Gastrocnemius medialis (tissue), 4 donors: ENCODE measurements at regions not wholly inside any gene's neighbourhood (a gene's known extent, or its start where the extent isn't known, plus 50 kb on each side); places are given as distances from the start of the nearest gene placed in this dataset.

ENCODE experiments used
- ATAC-seq, 2 donors: fragments of 150-250 bp; one replicate each; pipeline ENCODE4 v1.9.1; 2016
- DNase-seq, 2 donors: peaks; one replicate each; pipeline ENCODE4 v3.0.0-alpha.2; 2019
- H3K27ac ChIP-seq, 4 donors: fragments of 200-600 bp; sonication (generic); 1 replicate in 1 of 4; 2 replicates in 3 of 4; pipeline ENCODE4 v1.5.1; 2016 to 2018; ENCODE audit warnings: mild to moderate bottlenecking in 2 of 4, moderate library complexity in 1 of 4
- H3K27me3 ChIP-seq, 3 donors: fragments of 200-600 bp; sonication (generic) in 2 of 3; 1 replicate in 1 of 3; 2 replicates in 2 of 3; pipeline versions ENCODE4 v1.5.1 to v1.6.0; 2016 to 2019; ENCODE audit warnings: mild to moderate bottlenecking in 1 of 3, moderate library complexity in 1 of 3
- H3K36me3 ChIP-seq, 2 donors: fragments of 200-600 bp; sonication (generic) in 1 of 2; one replicate each; pipeline ENCODE4 v1.5.1; 2017 to 2018
- H3K4me1 ChIP-seq, 2 donors: fragments of 200-600 bp; sonication (generic) in 1 of 2; one replicate each; pipeline ENCODE4 v1.5.1; 2016 to 2017; ENCODE audit warnings: mild to moderate bottlenecking in 2 of 2
- H3K4me3 ChIP-seq, 4 donors: fragments of 200-600 bp; sonication (generic) in 3 of 4; 1 replicate in 1 of 4; 2 replicates in 3 of 4; pipeline ENCODE4 v1.5.1; 2016 to 2019; ENCODE audit warnings: mild to moderate bottlenecking in 2 of 4
- H3K9me3 ChIP-seq, 3 donors: fragments of 200-600 bp; sonication (generic) in 2 of 3; 1 replicate in 1 of 3; 2 replicates in 2 of 3; pipeline ENCODE4 v1.5.1; 2016 to 2019
- CTCF ChIP-seq, 5 experiments: fragments of 450-650 bp in 3 of 5; fragments of 200-600 bp in 2 of 5; sonication (generic) in 2 of 5; IDR thresholded peaks in 4 of 5; conservative IDR thresholded peaks in 1 of 5; 1 replicate in 4 of 5; 2 replicates in 1 of 5; pipeline ENCODE4 v1.5.1; 2016 to 2019; ENCODE audit warnings: antibody characterized with exemption in 5 of 5, mild to moderate bottlenecking in 3 of 5, moderate library complexity in 3 of 5
- POLR2A ChIP-seq, 2 donors: fragments of 450-650 bp; IDR thresholded peaks; one replicate each; pipeline ENCODE4 v1.6.1; 2017; ENCODE audit warnings: antibody characterized with exemption in 2 of 2, mild to moderate bottlenecking in 2 of 2, moderate library complexity in 2 of 2
- in situ Hi-C, 4 donors: fragments of 200-750 bp; cut with MboI; loops; one replicate each; pipeline versions ENCODE4 v1.15.0 to v1.8.0; 2017; ENCODE audit warnings: low sequenced_read_pairs in 4 of 4
- intact Hi-C: fragments of 100-400 bp; cut with DNase I; formaldehyde crosslinking; loops from one replicate; pipeline ENCODE4 v1.15.1; 2023; ENCODE audit warnings: low total_unique reads

GRCh38 chr7:20521243-20521642 lies 94.2 kb upstream of the ABCB5 start:
- no peaks in the 10 kb centered on the region for H3K4me1 ChIP-seq
- no peak overlapping the region for H3K4me3 ChIP-seq
- ATAC-seq (no peak), DNase-seq (no peak)
- TF ChIP-seq CTCF (IDR thresholded peaks at IDR 0.05 in 4 of 5, conservative IDR thresholded peaks at IDR 0.05 in 1 of 5) (no peak), POLR2A (IDR thresholded peaks at IDR 0.05) (no peak)
- intact Hi-C loops (no loop called here), in situ Hi-C loops (no loop called here)
- no peaks in the 10 kb centered on the region for H3K9me3 ChIP-seq
- no peak overlapping the region for H3K27ac ChIP-seq
- H3K27me3 ChIP-seq = no peaks in the 10 kb centered on the region
- H3K36me3 ChIP-seq = no peaks in the 10 kb centered on the region

- no peaks in the 10 kb centered on the region for H3K27me3 ChIP-seq
- intact Hi-C loops (no loop called here), in situ Hi-C loops (no loop called here)
- H3K4me3 ChIP-seq = no peak overlapping the region
- TF ChIP-seq POLR2A (IDR thresholded peaks at IDR 0.05) (no peak), CTCF (IDR thresholded peaks at IDR 0.05 in 4 of 5, conservative IDR thresholded peaks at IDR 0.05 in 1 of 5) (no peak)
- no peaks in the 10 kb centered on the region for H3K36me3 ChIP-seq
- ATAC-seq = no peak
- DNase-seq = no peak
- H3K27ac ChIP-seq = no peak overlapping the region
- H3K9me3 ChIP-seq = no peaks in the 10 kb centered on the region
- H3K4me1 ChIP-seq = no peaks in the 10 kb centered on the region
Measured at GRCh38 chr7:20529260-20529659, 86.2 kb upstream of the ABCB5 start.

- Histone ChIP-seq H3K9me3 (no peaks in the 10 kb centered on the region), H3K27me3 (no peaks in the 10 kb centered on the region), H3K36me3 (no peaks in the 10 kb centered on the region), H3K27ac (no peak overlapping the region), H3K4me3 (no peak overlapping the region), H3K4me1 (no peaks in the 10 kb centered on the region)
- no peak for DNase-seq
- intact Hi-C loops (no loop called here), in situ Hi-C loops (no loop called here)
- TF ChIP-seq POLR2A (IDR thresholded peaks at IDR 0.05) = no peak
- TF ChIP-seq CTCF (IDR thresholded peaks at IDR 0.05 in 4 of 5, conservative IDR thresholded peaks at IDR 0.05 in 1 of 5) = no peak
- no peak for ATAC-seq
Measured at GRCh38 chr7:20532890-20533289, 82.6 kb upstream of the ABCB5 start.

- Histone ChIP-seq H3K9me3 (no peaks in the 10 kb centered on the region), H3K4me3 (no peak overlapping the region), H3K4me1 (no peaks in the 10 kb centered on the region), H3K27ac (no peak overlapping the region), H3K27me3 (no peaks in the 10 kb centered on the region), H3K36me3 (no peaks in the 10 kb centered on the region)
- DNase-seq (no peak), ATAC-seq (no peak)
- intact Hi-C loops (no loop called here), in situ Hi-C loops (no loop called here)
- TF ChIP-seq POLR2A (IDR thresholded peaks at IDR 0.05) = no peak
- TF ChIP-seq CTCF (IDR thresholded peaks at IDR 0.05 in 4 of 5, conservative IDR thresholded peaks at IDR 0.05 in 1 of 5) = no peak
Measured at GRCh38 chr7:20534543-20534942, 80.9 kb upstream of the ABCB5 start.

GRCh38 chr7:20535541-20535940 lies 79.9 kb upstream of the ABCB5 start:
- TF ChIP-seq POLR2A (IDR thresholded peaks at IDR 0.05) (no peak), CTCF (IDR thresholded peaks at IDR 0.05 in 4 of 5, conservative IDR thresholded peaks at IDR 0.05 in 1 of 5) (no peak)
- in situ Hi-C loops (no loop called here), intact Hi-C loops (no loop called here)
- no peak for DNase-seq
- Histone ChIP-seq H3K36me3 (no peaks in the 10 kb centered on the region), H3K4me1 (no peaks in the 10 kb centered on the region), H3K27ac (no peak overlapping the region), H3K27me3 (no peaks in the 10 kb centered on the region), H3K4me3 (no peak overlapping the region), H3K9me3 (no peaks in the 10 kb centered on the region)
- no peak for ATAC-seq
